OCI-LY3 (cell line): ENCODE measurements at regions not wholly inside any gene's neighbourhood (a gene's known extent, or its start where the extent isn't known, plus 50 kb on each side); places are given as distances from the start of the nearest gene placed in this dataset.

Source experiments
- EZH2phosphoT487 ChIP-seq: fragments of 200-600 bp; shearing (Covaris generic); IDR thresholded peaks from 2 replicates; pipeline ENCODE4 v1.6.1; 2018; ENCODE audit warnings: antibody characterized with exemption, mixed run types, low read depth
- TF ChIP-seq, protein P1 (sequence below): fragments of 200-600, 300-600 bp; sonication (generic); IDR thresholded peaks from 2 replicates; pipeline ENCODE4 v1.5.1; 2014; ENCODE audit warnings: antibody characterized with exemption, low read length, low read depth

DNA sequence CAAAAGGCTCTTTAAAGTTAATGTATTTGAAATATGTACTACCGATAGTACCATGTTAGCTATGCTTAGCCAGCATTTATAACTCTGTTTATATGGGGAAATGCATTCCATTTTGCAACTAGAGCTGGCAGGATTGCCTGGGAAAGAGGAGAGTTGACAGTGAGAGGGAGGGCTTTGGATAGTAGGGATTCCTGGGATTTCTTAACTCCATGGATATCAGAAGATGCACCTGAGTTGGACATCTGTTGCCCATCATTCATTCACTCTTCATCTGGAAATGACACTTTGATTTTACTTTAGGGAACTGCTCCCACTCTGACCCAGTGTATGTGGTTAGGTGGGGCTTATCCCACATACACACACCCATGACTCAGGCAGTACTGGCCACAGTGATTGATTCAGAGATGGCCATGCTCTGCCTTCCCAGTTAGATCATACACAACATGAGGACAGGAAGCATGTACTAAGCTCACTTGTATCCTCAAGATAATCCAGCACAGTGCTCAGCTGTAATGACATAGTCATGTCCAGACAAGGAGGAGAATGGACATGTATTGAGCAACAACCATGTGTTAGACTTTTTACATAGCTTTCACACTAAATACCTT, 248.8 kb downstream of the MREG start:
- TF ChIP-seq, protein P1, sequence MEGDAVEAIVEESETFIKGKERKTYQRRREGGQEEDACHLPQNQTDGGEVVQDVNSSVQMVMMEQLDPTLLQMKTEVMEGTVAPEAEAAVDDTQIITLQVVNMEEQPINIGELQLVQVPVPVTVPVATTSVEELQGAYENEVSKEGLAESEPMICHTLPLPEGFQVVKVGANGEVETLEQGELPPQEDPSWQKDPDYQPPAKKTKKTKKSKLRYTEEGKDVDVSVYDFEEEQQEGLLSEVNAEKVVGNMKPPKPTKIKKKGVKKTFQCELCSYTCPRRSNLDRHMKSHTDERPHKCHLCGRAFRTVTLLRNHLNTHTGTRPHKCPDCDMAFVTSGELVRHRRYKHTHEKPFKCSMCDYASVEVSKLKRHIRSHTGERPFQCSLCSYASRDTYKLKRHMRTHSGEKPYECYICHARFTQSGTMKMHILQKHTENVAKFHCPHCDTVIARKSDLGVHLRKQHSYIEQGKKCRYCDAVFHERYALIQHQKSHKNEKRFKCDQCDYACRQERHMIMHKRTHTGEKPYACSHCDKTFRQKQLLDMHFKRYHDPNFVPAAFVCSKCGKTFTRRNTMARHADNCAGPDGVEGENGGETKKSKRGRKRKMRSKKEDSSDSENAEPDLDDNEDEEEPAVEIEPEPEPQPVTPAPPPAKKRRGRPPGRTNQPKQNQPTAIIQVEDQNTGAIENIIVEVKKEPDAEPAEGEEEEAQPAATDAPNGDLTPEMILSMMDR = no peak
- no peak for TF ChIP-seq EZH2phosphoT487
